ENCODE measurements at regions not wholly inside any gene's neighbourhood (a gene's known extent, or its start where the extent isn't known, plus 50 kb on each side); places are given as distances from the start of the nearest gene placed in this dataset.

DNA sequence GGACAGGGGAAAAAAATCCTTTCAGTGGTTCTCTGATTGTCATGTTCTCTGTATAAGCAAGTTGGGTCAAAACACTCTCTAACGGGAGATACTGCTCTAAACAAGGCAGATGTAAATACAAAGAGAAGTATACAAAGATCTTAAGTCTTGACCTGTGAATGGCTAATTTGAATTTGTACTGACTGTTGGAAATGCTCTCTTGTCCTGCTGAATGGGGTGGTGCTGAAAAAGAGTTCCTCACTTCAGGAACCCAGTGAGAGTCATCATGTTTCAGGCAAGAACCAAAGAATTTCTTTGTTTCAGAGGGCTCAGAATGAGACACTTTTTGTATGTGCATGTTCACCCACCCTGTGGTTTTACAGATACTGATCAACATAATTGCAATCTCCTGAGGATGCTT is 461.0 kb downstream of the NR2F1-AS1 start (continued):
- TF ChIP-seq, protein P1, sequence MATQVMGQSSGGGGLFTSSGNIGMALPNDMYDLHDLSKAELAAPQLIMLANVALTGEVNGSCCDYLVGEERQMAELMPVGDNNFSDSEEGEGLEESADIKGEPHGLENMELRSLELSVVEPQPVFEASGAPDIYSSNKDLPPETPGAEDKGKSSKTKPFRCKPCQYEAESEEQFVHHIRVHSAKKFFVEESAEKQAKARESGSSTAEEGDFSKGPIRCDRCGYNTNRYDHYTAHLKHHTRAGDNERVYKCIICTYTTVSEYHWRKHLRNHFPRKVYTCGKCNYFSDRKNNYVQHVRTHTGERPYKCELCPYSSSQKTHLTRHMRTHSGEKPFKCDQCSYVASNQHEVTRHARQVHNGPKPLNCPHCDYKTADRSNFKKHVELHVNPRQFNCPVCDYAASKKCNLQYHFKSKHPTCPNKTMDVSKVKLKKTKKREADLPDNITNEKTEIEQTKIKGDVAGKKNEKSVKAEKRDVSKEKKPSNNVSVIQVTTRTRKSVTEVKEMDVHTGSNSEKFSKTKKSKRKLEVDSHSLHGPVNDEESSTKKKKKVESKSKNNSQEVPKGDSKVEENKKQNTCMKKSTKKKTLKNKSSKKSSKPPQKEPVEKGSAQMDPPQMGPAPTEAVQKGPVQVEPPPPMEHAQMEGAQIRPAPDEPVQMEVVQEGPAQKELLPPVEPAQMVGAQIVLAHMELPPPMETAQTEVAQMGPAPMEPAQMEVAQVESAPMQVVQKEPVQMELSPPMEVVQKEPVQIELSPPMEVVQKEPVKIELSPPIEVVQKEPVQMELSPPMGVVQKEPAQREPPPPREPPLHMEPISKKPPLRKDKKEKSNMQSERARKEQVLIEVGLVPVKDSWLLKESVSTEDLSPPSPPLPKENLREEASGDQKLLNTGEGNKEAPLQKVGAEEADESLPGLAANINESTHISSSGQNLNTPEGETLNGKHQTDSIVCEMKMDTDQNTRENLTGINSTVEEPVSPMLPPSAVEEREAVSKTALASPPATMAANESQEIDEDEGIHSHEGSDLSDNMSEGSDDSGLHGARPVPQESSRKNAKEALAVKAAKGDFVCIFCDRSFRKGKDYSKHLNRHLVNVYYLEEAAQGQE (IDR thresholded peaks at IDR 0.05; ENCODE audit: unreplicated experiment), result no peak
- TF ChIP-seq POLR2AphosphoS5 (IDR thresholded peaks at IDR 0.05; ENCODE audit: low read depth) (no peak), ZNF114 (CRISPR knock-in tag; IDR thresholded peaks at IDR 0.05) (no peak), ZNF331 (CRISPR knock-in tag; IDR thresholded peaks at IDR 0.05; ENCODE audit: low read depth) (no peak), CREB1 (CRISPR knock-in tag; IDR thresholded peaks at IDR 0.05; ENCODE audit: low read depth) (no peak), CTCF (conservative IDR thresholded peaks at IDR 0.05; ENCODE audit: low read depth in 2 of 2) (no peak), NANOG (IDR thresholded peaks at IDR 0.05; ENCODE audit: borderline replicate concordance) (no peak)

- no peaks in the 10 kb centered on the region for H3K36me3 ChIP-seq (ENCODE audit: insufficient read depth)
- Mint-ChIP-seq H3K27me3 (ENCODE audit: insufficient read depth, low read depth, poor library complexity) (peaks cover 3% of the 10 kb centered on the region), H3K9me3 (no peaks in the 10 kb centered on the region), H3K4me1 (peaks cover 10% of the 10 kb centered on the region), H3K27ac (no peak overlapping the region), H3K36me3 (ENCODE audit: low read depth) (no peaks in the 10 kb centered on the region), H3K4me3 (no peak overlapping the region)
- no peaks in the 10 kb centered on the region for H3K27me3 ChIP-seq (ENCODE audit: insufficient read depth)
- H3K4me1 ChIP-seq (ENCODE audit: insufficient read depth), result 0 out of 2 replicates have a peak, but pooled peaks cover 4% of the 10 kb centered on the region
- H4K20me1 ChIP-seq (replicated peaks; ENCODE audit: insufficient read depth), result no peaks in the 10 kb centered on the region
- H3F3A ChIP-seq (replicated peaks; ENCODE audit: low read depth), result no peaks in the 10 kb centered on the region
- no peak overlapping the region for H3K4me2 ChIP-seq
- no peaks in the 10 kb centered on the region for H3K9me2 ChIP-seq (ENCODE audit: insufficient read depth)
- H2AFZ ChIP-seq, result no peak overlapping the region
- no peak overlapping the region for H3K4me3 ChIP-seq
- no peak overlapping the region for H3K27ac ChIP-seq (ENCODE audit: low read depth)
- DNase-seq (ENCODE audit: low spot score), result no peak
- no peak for ATAC-seq
- no peaks in the 10 kb centered on the region for H3K79me2 ChIP-seq (replicated peaks; ENCODE audit: insufficient read depth)
- TF ChIP-seq POLR2AphosphoS5 (IDR thresholded peaks at IDR 0.05; ENCODE audit: low read depth) (no peak), NANOG (IDR thresholded peaks at IDR 0.05; ENCODE audit: borderline replicate concordance) (no peak), CTCF (conservative IDR thresholded peaks at IDR 0.05; ENCODE audit: low read depth in 2 of 2) (no peak), CREB1 (CRISPR knock-in tag; IDR thresholded peaks at IDR 0.05; ENCODE audit: low read depth) (no peak), STAT1 (IDR thresholded peaks at IDR 0.05; ENCODE audit: unreplicated experiment) (no peak), EZH2 (IDR thresholded peaks at IDR 0.05; ENCODE audit: low read depth, unreplicated experiment) (no peak), JUNB (IDR thresholded peaks at IDR 0.05; ENCODE audit: unreplicated experiment) (no peak)
These were observed 463.1 kb downstream of the NR2F1-AS1 start for GRCh38 chr5:93117751-93118531.

Data from GM23338 (cell line).